Upper lobe of right lung (tissue), 1 donor: ENCODE measurements at regions not wholly inside any gene's neighbourhood (a gene's known extent, or its start where the extent isn't known, plus 50 kb on each side); places are given as distances from the start of the nearest gene placed in this dataset.

Experiments
- ATAC-seq: fragments of 200-7000 bp; cut with Tn5 transposase; one replicate; pipeline ENCODE4 v1.9.1; 2020; ENCODE audit warnings: mild to moderate bottlenecking, moderate library complexity
- DNase-seq: peaks from one replicate; pipeline ENCODE4 v3.0.0-alpha.2; 2020
- H3K27ac ChIP-seq: fragments of 200-600 bp; one replicate; pipeline ENCODE4 v1.8.0; 2022
- H3K27me3 ChIP-seq: fragments of 200-600 bp; one replicate; pipeline ENCODE4 v1.8.0; 2022; ENCODE audit warnings: mild to moderate bottlenecking
- H3K36me3 ChIP-seq: fragments of 200-600 bp; one replicate; pipeline ENCODE4 v1.8.0; 2022
- H3K4me1 ChIP-seq: fragments of 200-600 bp; one replicate; pipeline ENCODE4 v1.8.0; 2022
- H3K4me3 ChIP-seq: fragments of 200-600 bp; one replicate; pipeline ENCODE4 v1.8.0; 2022; ENCODE audit warnings: mild to moderate bottlenecking
- H3K9me3 ChIP-seq: fragments of 200-600 bp; one replicate; pipeline ENCODE4 v1.8.0; 2022
- CTCF ChIP-seq: fragments of 200-600 bp; IDR thresholded peaks from one replicate; pipeline ENCODE4 v1.8.0; 2022; ENCODE audit warnings: antibody characterized with exemption
- intact Hi-C: fragments of 100-400 bp; cut with DNase I; formaldehyde crosslinking; loops from one replicate; pipeline ENCODE4 v1.11.0; 2022
- donor health status: DM: no; HTN: yes; CAD: no; lungs with severe emphysema.

GRCh38 chr9:82588301-82589180 is 474.4 kb downstream of the RASEF start:
- TF ChIP-seq CTCF: no peak
- ATAC-seq: no peak
- intact Hi-C loops: no loop called here

GRCh38 chr9:82590845-82591244 is 472.1 kb downstream of the RASEF start:
- intact Hi-C loops: no loop called here

More at GRCh38 chr9:82588301-82589180, 474.4 kb downstream of the RASEF start:
- Histone ChIP-seq H3K4me1 (no peaks in the 10 kb centered on the region), H3K9me3 (no peaks in the 10 kb centered on the region), H3K4me3 (no peak overlapping the region), H3K27me3 (no peaks in the 10 kb centered on the region), H3K36me3 (no peaks in the 10 kb centered on the region), H3K27ac (no peak overlapping the region)
- DNase-seq: no peak

DNA sequence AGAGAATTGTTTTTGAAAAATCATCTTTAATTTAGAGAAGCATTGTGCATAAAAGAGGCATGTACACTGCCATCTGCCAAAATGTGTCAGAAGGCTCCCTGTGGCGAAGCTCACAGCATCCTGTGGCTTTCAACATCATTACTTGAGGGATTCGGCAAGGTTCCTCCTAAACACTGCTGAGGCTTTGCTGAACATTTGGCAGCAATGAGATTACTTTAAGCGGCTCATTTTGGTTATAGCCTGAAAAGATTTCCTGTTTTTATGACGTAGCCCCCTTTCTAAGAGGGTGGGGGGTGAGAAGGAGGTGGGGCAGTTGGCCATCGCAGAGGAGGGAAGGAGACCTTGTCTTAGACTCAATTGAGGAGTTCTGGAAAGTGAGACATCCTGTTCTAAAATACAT is 469.4 kb downstream of the RASEF start:
- no peak overlapping the region for H3K27ac ChIP-seq
- no peaks in the 10 kb centered on the region for H3K36me3 ChIP-seq
- TF ChIP-seq CTCF: no peak
- intact Hi-C loops: no loop called here
- H3K9me3 ChIP-seq: no peaks in the 10 kb centered on the region
- H3K4me3 ChIP-seq: no peak overlapping the region
- H3K27me3 ChIP-seq: no peaks in the 10 kb centered on the region
- ATAC-seq (no peak), DNase-seq (no peak)
- no peaks in the 10 kb centered on the region for H3K4me1 ChIP-seq

More at GRCh38 chr9:82590845-82591244, 472.1 kb downstream of the RASEF start:
- no peak for TF ChIP-seq CTCF
- no peak for DNase-seq
- Histone ChIP-seq H3K4me1 (no peaks in the 10 kb centered on the region), H3K27ac (no peak overlapping the region), H3K4me3 (no peak overlapping the region), H3K27me3 (no peaks in the 10 kb centered on the region), H3K36me3 (no peaks in the 10 kb centered on the region), H3K9me3 (no peaks in the 10 kb centered on the region)
- no peak for ATAC-seq

- Histone ChIP-seq H3K27ac (no peak overlapping the region), H3K4me1 (no peaks in the 10 kb centered on the region), H3K36me3 (no peaks in the 10 kb centered on the region), H3K27me3 (no peaks in the 10 kb centered on the region), H3K4me3 (peak overlapping the region; percentile 2), H3K9me3 (no peaks in the 10 kb centered on the region)
- intact Hi-C loops: no loop called here
- ATAC-seq (peak; percentile 49), DNase-seq (no peak)
- TF ChIP-seq CTCF: no peak
Observed at GRCh38 chr9:82597241-82598203, 465.4 kb downstream of the RASEF start.

DNA sequence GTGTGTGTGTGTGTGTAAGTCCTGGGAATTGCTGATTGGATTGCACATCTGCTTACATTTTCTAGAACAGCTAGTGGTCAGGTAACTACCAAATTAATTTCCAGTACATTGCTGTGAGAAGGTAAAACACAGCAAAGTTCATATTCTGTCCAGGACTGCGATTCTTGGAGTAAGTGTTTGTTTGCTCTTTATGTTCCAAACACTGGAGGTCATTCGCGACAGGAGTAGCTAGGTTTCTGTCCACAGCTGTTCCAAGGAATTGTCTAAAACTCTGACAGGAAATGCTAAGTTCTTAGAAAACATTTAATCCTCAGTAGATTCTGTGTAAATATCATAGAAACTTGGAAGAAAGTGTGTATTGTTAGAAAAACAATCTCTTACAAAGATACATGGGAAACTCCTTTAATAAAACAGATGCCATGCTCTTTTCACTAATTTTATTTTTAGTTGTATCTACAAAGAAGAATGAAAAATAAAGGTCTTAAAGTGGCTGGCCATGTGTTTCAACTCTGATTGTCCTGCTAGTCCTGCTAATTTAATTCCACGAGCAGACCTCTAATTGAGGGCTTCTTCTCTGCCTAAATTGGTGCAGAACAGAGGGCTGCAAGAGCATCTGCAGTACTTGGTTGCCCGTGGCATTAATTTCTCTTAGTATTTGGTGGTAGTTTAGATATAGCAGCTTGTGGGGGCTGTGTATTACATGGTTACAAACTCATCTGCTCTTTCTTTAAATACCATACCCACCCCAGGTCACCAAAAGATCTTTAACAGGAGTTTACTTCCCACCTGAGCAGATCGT is 464.5 kb downstream of the RASEF start:
- Histone ChIP-seq H3K36me3 (no peaks in the 10 kb centered on the region), H3K4me1 (no peaks in the 10 kb centered on the region)
- no peak for TF ChIP-seq CTCF

More for the DNA sequence above, 464.5 kb downstream of the RASEF start:
- ATAC-seq (no peak), DNase-seq (no peak)
- H3K4me3 ChIP-seq: no peak overlapping the region
- H3K27me3 ChIP-seq: no peaks in the 10 kb centered on the region
- intact Hi-C loops: no loop called here
- no peaks in the 10 kb centered on the region for H3K9me3 ChIP-seq
- no peak overlapping the region for H3K27ac ChIP-seq
